ENCODE measurements at regions not wholly inside any gene's neighbourhood (a gene's known extent, or its start where the extent isn't known, plus 50 kb on each side); places are given as distances from the start of the nearest gene placed in this dataset.

DNA sequence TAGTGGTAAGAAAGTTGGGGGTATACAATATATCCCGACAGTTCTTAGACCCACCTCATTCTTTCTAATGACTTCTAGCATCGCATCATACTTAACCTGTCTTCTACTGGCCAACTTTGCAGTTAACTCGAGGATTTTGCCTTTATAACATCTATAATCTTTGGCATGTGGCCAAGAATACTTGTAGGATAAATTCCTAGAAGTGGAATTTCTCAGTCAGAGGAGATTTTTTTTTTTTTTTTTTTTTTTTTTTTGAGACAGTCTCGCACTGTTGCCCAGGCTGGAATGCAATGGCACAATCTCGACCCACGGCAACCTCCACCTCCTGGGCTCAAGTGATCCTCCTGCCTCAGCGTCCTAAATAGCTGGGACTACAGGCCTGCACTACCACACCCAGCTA, 253.5 kb downstream of the MRTFB start:
- Histone ChIP-seq H3K4me3 (no peak overlapping the region), H3K36me3 (no peaks in the 10 kb centered on the region), H3K27ac (no peak overlapping the region), H3K27me3 (no peaks in the 10 kb centered on the region), H3K4me1 (peaks cover 0 to 5% (median 1%) of the 10 kb centered on the region in 4 donors), H3K9me3 (no peaks in the 10 kb centered on the region)
- no peak for DNase-seq
- 66 to 77% methylated on average over 3 to 7 of the region's 7 CpGs for WGBS, 2 donors (ENCODE audit: low coverage in 1 of 2)
- intact Hi-C loops (cut with DNase I; ENCODE audit: low total_unique reads) (no loop called here), in situ Hi-C loops (cut with MboI; ENCODE audit: low pct_ligation_motif_present in 1 of 4, low pct_unique_long_range_greater_than_20kb in 1 of 4, low sequenced_read_pairs in 3 of 4) (no loop called here)
- TF ChIP-seq EP300 (IDR thresholded peaks at IDR 0.05; ENCODE audit: low read depth) (no peak), POLR2A (IDR thresholded peaks at IDR 0.05) (no peak)
- TF ChIP-seq, protein P1, sequence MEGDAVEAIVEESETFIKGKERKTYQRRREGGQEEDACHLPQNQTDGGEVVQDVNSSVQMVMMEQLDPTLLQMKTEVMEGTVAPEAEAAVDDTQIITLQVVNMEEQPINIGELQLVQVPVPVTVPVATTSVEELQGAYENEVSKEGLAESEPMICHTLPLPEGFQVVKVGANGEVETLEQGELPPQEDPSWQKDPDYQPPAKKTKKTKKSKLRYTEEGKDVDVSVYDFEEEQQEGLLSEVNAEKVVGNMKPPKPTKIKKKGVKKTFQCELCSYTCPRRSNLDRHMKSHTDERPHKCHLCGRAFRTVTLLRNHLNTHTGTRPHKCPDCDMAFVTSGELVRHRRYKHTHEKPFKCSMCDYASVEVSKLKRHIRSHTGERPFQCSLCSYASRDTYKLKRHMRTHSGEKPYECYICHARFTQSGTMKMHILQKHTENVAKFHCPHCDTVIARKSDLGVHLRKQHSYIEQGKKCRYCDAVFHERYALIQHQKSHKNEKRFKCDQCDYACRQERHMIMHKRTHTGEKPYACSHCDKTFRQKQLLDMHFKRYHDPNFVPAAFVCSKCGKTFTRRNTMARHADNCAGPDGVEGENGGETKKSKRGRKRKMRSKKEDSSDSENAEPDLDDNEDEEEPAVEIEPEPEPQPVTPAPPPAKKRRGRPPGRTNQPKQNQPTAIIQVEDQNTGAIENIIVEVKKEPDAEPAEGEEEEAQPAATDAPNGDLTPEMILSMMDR (IDR thresholded peaks at IDR 0.05), result no peak

DNA sequence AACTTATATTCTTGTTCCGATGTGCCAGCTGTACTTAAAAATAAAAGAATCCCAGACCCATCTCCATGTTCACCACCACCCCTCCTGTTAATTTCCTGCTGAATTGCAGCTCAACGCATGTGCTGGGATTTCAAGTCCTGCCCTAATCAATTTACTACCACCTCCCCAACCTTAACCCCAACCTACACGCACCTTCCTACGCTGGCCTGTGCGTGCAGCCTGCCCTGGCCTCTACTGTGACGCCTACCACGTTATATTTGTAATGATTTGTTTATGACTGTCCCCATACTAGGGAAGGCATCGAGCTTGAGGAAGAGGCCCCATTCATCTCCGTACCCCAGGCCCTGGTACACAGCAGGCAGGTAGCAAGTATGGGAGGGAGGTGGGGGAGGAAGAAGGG, 251.1 kb downstream of the MRTFB start:
- Histone ChIP-seq H3K27me3 (no peaks in the 10 kb centered on the region), H3K4me3 (no peak overlapping the region), H3K9me3 (no peaks in the 10 kb centered on the region), H3K36me3 (no peaks in the 10 kb centered on the region), H3K4me1 (peaks cover 0 to 5% (median 1%) of the 10 kb centered on the region in 4 donors), H3K27ac (no peak overlapping the region)
- TF ChIP-seq POLR2A (IDR thresholded peaks at IDR 0.05) (no peak), EP300 (IDR thresholded peaks at IDR 0.05; ENCODE audit: low read depth) (no peak), POLR2AphosphoS5 (IDR thresholded peaks at IDR 0.05) (no peak)
- TF ChIP-seq, protein P1 (IDR thresholded peaks at IDR 0.05), result no peak
- intact Hi-C loops (cut with DNase I; ENCODE audit: low total_unique reads) (no loop called here), in situ Hi-C loops (cut with MboI; ENCODE audit: low pct_ligation_motif_present in 1 of 4, low pct_unique_long_range_greater_than_20kb in 1 of 4, low sequenced_read_pairs in 3 of 4) (no loop called here)
- no peak for DNase-seq
- 75 to 85% methylated on average over 5 to 9 of the region's 9 CpGs for whole genome bisulfite sequencing, 2 donors (ENCODE audit: low coverage in 1 of 2)

DNA sequence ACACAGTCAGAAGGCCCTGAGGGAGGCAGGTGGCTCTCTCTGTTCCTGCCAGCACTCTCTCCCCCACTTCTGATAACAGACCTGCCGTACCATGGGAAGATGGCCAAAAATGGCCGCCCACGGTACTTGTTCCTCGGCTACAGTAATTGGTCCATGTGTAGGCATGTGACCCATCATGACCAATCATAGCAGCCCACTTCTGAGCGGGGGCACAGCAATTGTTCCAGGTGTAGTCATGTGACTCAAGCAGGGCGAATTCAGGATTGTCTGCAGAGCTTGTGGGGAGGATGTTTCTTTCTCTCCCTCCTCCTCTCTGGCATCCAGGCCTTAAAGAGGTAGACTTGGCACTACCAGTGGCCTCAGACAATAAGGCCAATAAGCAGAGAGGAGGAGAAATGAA, 250.4 kb downstream of the MRTFB start:
- no peak for DNase-seq
- in situ Hi-C loops (cut with MboI; ENCODE audit: low pct_ligation_motif_present in 1 of 4, low pct_unique_long_range_greater_than_20kb in 1 of 4, low sequenced_read_pairs in 3 of 4), result no loop called here
- no peaks in the 10 kb centered on the region for H3K27me3 ChIP-seq
- peaks cover 0 to 5% (median 1%) of the 10 kb centered on the region in 4 donors for H3K4me1 ChIP-seq
- no peak overlapping the region for H3K4me3 ChIP-seq
- H3K36me3 ChIP-seq, result no peaks in the 10 kb centered on the region
- no peaks in the 10 kb centered on the region for H3K9me3 ChIP-seq
- 80 to 90% methylated on average over 5 to 6 of the region's 6 CpGs for WGBS, 2 donors (ENCODE audit: low coverage in 1 of 2)
- intact Hi-C loops (cut with DNase I; ENCODE audit: low total_unique reads), result no loop called here
- no peak overlapping the region for H3K27ac ChIP-seq
- TF ChIP-seq, protein P1 (IDR thresholded peaks at IDR 0.05), result no peak
- TF ChIP-seq POLR2AphosphoS5 (IDR thresholded peaks at IDR 0.05) (no peak), EP300 (IDR thresholded peaks at IDR 0.05; ENCODE audit: low read depth) (no peak)

DNA sequence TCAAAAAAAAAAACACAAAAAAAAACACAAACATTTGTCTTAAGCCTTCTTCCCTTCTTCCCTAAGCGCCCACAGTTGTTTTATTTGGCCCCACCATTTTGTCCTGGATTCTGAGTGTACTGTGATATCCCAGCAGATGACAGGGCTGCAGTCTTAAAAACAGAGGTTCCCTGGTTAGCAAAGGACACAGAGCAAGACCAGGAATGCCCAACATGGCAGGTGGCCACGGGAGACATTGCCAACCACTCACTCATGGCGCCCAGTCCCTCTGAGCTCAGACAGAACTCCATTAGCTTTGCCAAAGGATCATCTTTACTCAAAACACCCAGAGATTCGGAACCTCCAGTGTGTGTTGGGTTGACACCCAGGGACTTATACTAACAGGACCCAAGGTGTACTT, 249.3 kb downstream of the MRTFB start:
- TF ChIP-seq, protein P1 (IDR thresholded peaks at IDR 0.05), result no peak
- TF ChIP-seq POLR2AphosphoS5 (IDR thresholded peaks at IDR 0.05) (no peak), POLR2A (IDR thresholded peaks at IDR 0.05) (no peak), EP300 (IDR thresholded peaks at IDR 0.05; ENCODE audit: low read depth) (no peak)
- WGBS, 2 donors (ENCODE audit: low coverage in 1 of 2), result 88 to 100% methylated on average over 1 to 4 of the region's 4 CpGs
- intact Hi-C loops (cut with DNase I; ENCODE audit: low total_unique reads), result no loop called here
- Histone ChIP-seq H3K36me3 (no peaks in the 10 kb centered on the region), H3K4me1 (peaks cover 0 to under 1% (median 0%) of the 10 kb centered on the region in 4 donors), H3K4me3 (no peak overlapping the region), H3K27ac (no peak overlapping the region), H3K27me3 (no peaks in the 10 kb centered on the region), H3K9me3 (no peaks in the 10 kb centered on the region)
- no peak for DNase-seq
- in situ Hi-C loops (cut with MboI; ENCODE audit: low pct_ligation_motif_present in 1 of 4, low pct_unique_long_range_greater_than_20kb in 1 of 4, low sequenced_read_pairs in 3 of 4), result no loop called here

All from transverse colon (tissue), 4 donors.